Left lung (tissue), 4 donors: ENCODE measurements at regions not wholly inside any gene's neighbourhood (a gene's known extent, or its start where the extent isn't known, plus 50 kb on each side); places are given as distances from the start of the nearest gene placed in this dataset.

Source experiments
- ATAC-seq: fragments of 200-7000 bp; cut with Tn5 transposase; one replicate; pipeline ENCODE4 v1.9.1; 2020; ENCODE audit warnings: moderate library complexity
- DNase-seq, 4 donors: peaks; one replicate each; pipeline ENCODE4 v3.0.0-alpha.2; 2013 to 2020
- H3K27ac ChIP-seq, 2 donors: fragments of 200-600 bp; sonication (generic) in 1 of 2; one replicate each; pipeline versions ENCODE4 v1.5.0 to v1.8.0; 2020 to 2021
- H3K27me3 ChIP-seq, 2 donors: fragments of 200-600 bp; sonication (generic) in 1 of 2; one replicate each; pipeline versions ENCODE4 v1.5.0 to v1.8.0; 2020 to 2021
- H3K36me3 ChIP-seq, 2 donors: fragments of 200-600 bp; sonication (generic) in 1 of 2; one replicate each; pipeline versions ENCODE4 v1.5.0 to v1.8.0; 2020 to 2021
- H3K4me1 ChIP-seq, 2 donors: fragments of 200-600 bp; one replicate each; pipeline ENCODE4 v1.8.0; 2021
- H3K4me3 ChIP-seq, 2 donors: fragments of 200-600 bp; sonication (generic) in 1 of 2; one replicate each; pipeline versions ENCODE4 v1.5.0 to v1.8.0; 2020 to 2021; ENCODE audit warnings: mild to moderate bottlenecking in 1 of 2
- H3K9me3 ChIP-seq, 2 donors: fragments of 200-600 bp; sonication (generic) in 1 of 2; one replicate each; pipeline versions ENCODE4 v1.5.0 to v1.8.0; 2020 to 2021
- CTCF ChIP-seq, 2 donors: fragments of 200-600 bp; sonication (generic) in 1 of 2; IDR thresholded peaks; one replicate each; pipeline versions ENCODE4 v1.5.0 to v1.8.0; 2021; ENCODE audit warnings: antibody characterized with exemption in 2 of 2
- intact Hi-C, 2 donors: fragments of 100-400 bp; cut with DNase I; formaldehyde crosslinking; loops; one replicate each; pipeline versions ENCODE4 v1.11.2 to v1.14.2; 2022
- donor health status: DM: no; HTN: yes; CAD: no.
- donor health status: DM: no; HTN: no; CAD: no.

GRCh38 chr5:57318251-57318650 lies 144.4 kb downstream of the GPBP1 start:
- Histone ChIP-seq H3K4me3 (no peak overlapping the region), H3K4me1 (peaks cover 0 to 4% of the 10 kb centered on the region in 2 donors), H3K36me3 (no peaks in the 10 kb centered on the region), H3K9me3 (no peaks in the 10 kb centered on the region), H3K27ac (no peak overlapping the region), H3K27me3 (no peaks in the 10 kb centered on the region)
- ATAC-seq (no peak), DNase-seq (no peak)
- intact Hi-C loops, result no loop called here
- TF ChIP-seq CTCF (IDR thresholded peaks at IDR 0.05), result no peak

- no peaks in the 10 kb centered on the region for H3K36me3 ChIP-seq
- no peak overlapping the region for H3K4me3 ChIP-seq
- H3K27ac ChIP-seq, result peak overlapping the region; percentile 48 to 61
- intact Hi-C loops, result no loop called here
- TF ChIP-seq CTCF (IDR thresholded peaks at IDR 0.05), result no peak
- no peaks in the 10 kb centered on the region for H3K9me3 ChIP-seq
- H3K4me1 ChIP-seq, result peaks cover 0 to 4% of the 10 kb centered on the region in 2 donors
- ATAC-seq (peak; percentile 36), DNase-seq (no peak)
- H3K27me3 ChIP-seq, result no peaks in the 10 kb centered on the region
Measured at GRCh38 chr5:57317341-57317740, 143.5 kb downstream of the GPBP1 start.

- DNase-seq (peak in 2 of 4 donors; percentile 29 to 62), ATAC-seq (peak; percentile 87)
- TF ChIP-seq CTCF (IDR thresholded peaks at IDR 0.05), result no peak
- H3K27ac ChIP-seq, result peak overlapping the region; percentile 48 to 61
- no peaks in the 10 kb centered on the region for H3K36me3 ChIP-seq
- peaks cover 0 to 4% of the 10 kb centered on the region in 2 donors for H3K4me1 ChIP-seq
- no peaks in the 10 kb centered on the region for H3K9me3 ChIP-seq
- H3K27me3 ChIP-seq, result no peaks in the 10 kb centered on the region
- intact Hi-C loops, result no loop called here
- H3K4me3 ChIP-seq, result no peak overlapping the region
Measured at GRCh38 chr5:57316798-57317327, 143.0 kb downstream of the GPBP1 start.

GRCh38 chr5:57315941-57316340 lies 142.1 kb downstream of the GPBP1 start:
- DNase-seq, result no peak
- H3K27me3 ChIP-seq, result no peaks in the 10 kb centered on the region
- ATAC-seq, result no peak

More at GRCh38 chr5:57315941-57316340, 142.1 kb downstream of the GPBP1 start:
- no peak for TF ChIP-seq CTCF (IDR thresholded peaks at IDR 0.05)
- intact Hi-C loops, result no loop called here
- no peak overlapping the region for H3K4me3 ChIP-seq
- H3K9me3 ChIP-seq, result no peaks in the 10 kb centered on the region
- no peak overlapping the region for H3K27ac ChIP-seq
- H3K4me1 ChIP-seq, result peaks cover 0 to 4% of the 10 kb centered on the region in 2 donors
- H3K36me3 ChIP-seq, result no peaks in the 10 kb centered on the region
